Heart right ventricle (tissue), 16 donors: ENCODE measurements at regions not wholly inside any gene's neighbourhood (a gene's known extent, or its start where the extent isn't known, plus 50 kb on each side); places are given as distances from the start of the nearest gene placed in this dataset.
A peak's percentile ranks its signal among the peaks of the same experiment; 100 is the strongest.

Experiments used
- ATAC-seq, 8 donors: fragments of 200-7000 bp; cut with Tn5 transposase; one replicate each; pipeline ENCODE4 v1.9.1; 2020; ENCODE audit warnings: mild to moderate bottlenecking in 8 of 8, moderate library complexity in 8 of 8, moderate number of reproducible peaks in 1 of 8
- DNase-seq, 2 donors: peaks; one replicate each; pipeline ENCODE4 v3.0.0-alpha.2; 2020
- H3K27ac ChIP-seq, 10 donors: fragments of 200-600 bp; sonication (generic) in 2 of 10; one replicate each; pipeline versions ENCODE4 v1.5.0 to v1.8.0; 2020 to 2022; ENCODE audit warnings: mild to moderate bottlenecking in 3 of 10
- H3K27me3 ChIP-seq, 7 donors: fragments of 200-600 bp; one replicate each; pipeline ENCODE4 v1.8.0; 2021 to 2022; ENCODE audit warnings: mild to moderate bottlenecking in 2 of 7
- H3K36me3 ChIP-seq, 9 donors: fragments of 200-600 bp; sonication (generic) in 1 of 9; one replicate each; pipeline versions ENCODE4 v1.5.0 to v1.8.0; 2020 to 2022; ENCODE audit warnings: mild to moderate bottlenecking in 2 of 9
- H3K4me1 ChIP-seq, 9 donors: fragments of 200-600 bp; sonication (generic) in 1 of 9; one replicate each; pipeline versions ENCODE4 v1.5.0 to v1.8.0; 2020 to 2022; ENCODE audit warnings: mild to moderate bottlenecking in 4 of 9
- H3K4me3 ChIP-seq, 10 donors: fragments of 200-600 bp; sonication (generic) in 2 of 10; one replicate each; pipeline versions ENCODE4 v1.5.0 to v1.8.0; 2020 to 2022; ENCODE audit warnings: mild to moderate bottlenecking in 7 of 10, moderate library complexity in 2 of 10
- H3K9me3 ChIP-seq, 11 donors: fragments of 200-600 bp in 10 of 11; sonication (generic) in 2 of 11; one replicate each; pipeline versions ENCODE4 v1.5.0 to v1.8.0; 2013 to 2022; ENCODE audit warnings: mild to moderate bottlenecking in 2 of 11, control low read depth in 1 of 11, moderate library complexity in 1 of 11
- WGBS, 2 donors: extraction: QIAGEN DNeasy Blood & Tissue Kit; methylation state at CpG; one replicate each; pipeline ENCODE4 v1.1.7; 2013; ENCODE audit warnings: inconsistent platforms in 1 of 2; 5-methylcytosine and 5-hydroxymethylcytosine counted together
- intact Hi-C, 10 donors: fragments of 100-400 bp; cut with DNase I; formaldehyde crosslinking; loops; one replicate each; pipeline versions ENCODE4 v1.11.1 to v1.14.2; 2022
- TF ChIP-seq, protein P1 (sequence below), 9 donors: fragments of 200-600 bp; sonication (generic) in 2 of 9; IDR thresholded peaks; one replicate each; pipeline versions ENCODE4 v1.5.0 to v1.8.0; 2021 to 2022; ENCODE audit warnings: antibody characterized with exemption in 9 of 9, mild to moderate bottlenecking in 5 of 9, moderate library complexity in 1 of 9
- donor health status: Arrhythmogenic right ventricular cardiomyopathy.
- donor health status: ischemic (EF 13 %, LVEDD 7.1; RV severe dilation, severe dysfunction).
- donor health status: healthy with polysubstance abuse.
- donor health status: DM: no; HTN: yes; CAD: no.
- donor health status: DM: no; HTN: no; CAD: no.
- donor health status: ischemic (EF 25% LVEDD 6.9; RV normal size, moderate dysfunction).
- donor health status: ischemic (EF 25% LVEDD 5.7; RV mildly dilated, moderate dysfunction).
- donor health status: healthy.
- donor health status: DM: yes; HTN: yes; CAD: no.
- donor health status: Ischemic cardiomyopathy.
- donor health status: ischemic (EF 35%, LVEDD 5.7; RV mildly dilated, moderate dysfunction).
- donor health status: nonischemic (EF 11% LVEDD 7.7; RV severe dilation, severe dysfunction).
- donor health status: DM: yes; HTN: yes; CAD: no.
- donor health status: PGD.
- donor health status: ischemic (EF 29% LVEDD 5.4; RV normal size, mild dysfunction).
- donor health status: nonischemic (EF 23%, LVEDD 6.1; RV moderate dilation, normal function).

DNA sequence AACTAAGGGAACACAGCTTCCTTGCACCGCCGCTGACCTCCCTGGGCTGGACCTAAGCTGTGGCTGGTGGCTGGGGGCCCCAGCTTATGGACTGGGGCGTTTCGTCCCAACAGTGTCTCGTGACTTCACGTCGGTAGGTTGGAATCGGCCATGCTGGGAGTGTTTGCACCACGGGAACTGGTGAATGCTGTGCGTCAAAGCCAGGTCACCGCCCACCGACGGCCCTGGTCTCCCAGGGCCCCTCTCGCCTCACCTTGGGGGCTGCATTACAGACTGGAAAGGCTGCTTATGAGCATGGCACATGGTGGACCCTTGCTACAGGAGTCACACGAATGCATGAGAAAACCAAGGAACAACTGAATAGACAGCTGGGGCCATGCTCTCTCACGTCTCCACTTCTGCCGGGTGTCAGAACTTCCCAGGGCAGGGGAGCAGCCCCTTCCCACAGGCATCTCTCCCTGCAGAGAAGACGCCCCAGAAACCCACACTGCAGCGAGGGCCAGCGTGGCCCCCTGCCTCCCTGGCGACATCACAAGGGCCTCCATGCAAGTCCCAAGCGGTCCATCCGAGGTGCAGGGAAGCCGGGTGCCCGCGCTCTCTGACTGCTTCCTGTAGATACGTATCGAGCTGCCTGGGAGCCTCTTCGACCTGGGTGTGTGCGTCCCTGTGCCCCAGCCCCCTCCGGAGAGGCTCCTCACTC, 81.7 kb downstream of the SIK1 start:
- Histone ChIP-seq H3K4me1 (peaks cover 8 to 48% (median 23%) of the 10 kb centered on the region in 9 donors), H3K36me3 (no peaks in the 10 kb centered on the region), H3K9me3 (no peaks in the 10 kb centered on the region), H3K27me3 (no peaks in the 10 kb centered on the region), H3K4me3 (no peak overlapping the region), H3K27ac (peak overlapping the region in 1 of 10 donors; percentile 71)
- ATAC-seq: no peak
- TF ChIP-seq, protein P1, sequence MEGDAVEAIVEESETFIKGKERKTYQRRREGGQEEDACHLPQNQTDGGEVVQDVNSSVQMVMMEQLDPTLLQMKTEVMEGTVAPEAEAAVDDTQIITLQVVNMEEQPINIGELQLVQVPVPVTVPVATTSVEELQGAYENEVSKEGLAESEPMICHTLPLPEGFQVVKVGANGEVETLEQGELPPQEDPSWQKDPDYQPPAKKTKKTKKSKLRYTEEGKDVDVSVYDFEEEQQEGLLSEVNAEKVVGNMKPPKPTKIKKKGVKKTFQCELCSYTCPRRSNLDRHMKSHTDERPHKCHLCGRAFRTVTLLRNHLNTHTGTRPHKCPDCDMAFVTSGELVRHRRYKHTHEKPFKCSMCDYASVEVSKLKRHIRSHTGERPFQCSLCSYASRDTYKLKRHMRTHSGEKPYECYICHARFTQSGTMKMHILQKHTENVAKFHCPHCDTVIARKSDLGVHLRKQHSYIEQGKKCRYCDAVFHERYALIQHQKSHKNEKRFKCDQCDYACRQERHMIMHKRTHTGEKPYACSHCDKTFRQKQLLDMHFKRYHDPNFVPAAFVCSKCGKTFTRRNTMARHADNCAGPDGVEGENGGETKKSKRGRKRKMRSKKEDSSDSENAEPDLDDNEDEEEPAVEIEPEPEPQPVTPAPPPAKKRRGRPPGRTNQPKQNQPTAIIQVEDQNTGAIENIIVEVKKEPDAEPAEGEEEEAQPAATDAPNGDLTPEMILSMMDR (IDR thresholded peaks at IDR 0.05): no peak
- WGBS, 2 donors: 96 to 97% methylated on average over 31 of the region's 31 CpGs
- intact Hi-C loops: loop anchor here in 3 of 10 donors (5.0 to 10.0 kb wide), 4 partner anchors 48 to 310 kb away; partner anchors contain the start of genes HSF2BP (in 1 of the 3) and RRP1B (in 1 of the 3)
- no peak for DNase-seq

DNA sequence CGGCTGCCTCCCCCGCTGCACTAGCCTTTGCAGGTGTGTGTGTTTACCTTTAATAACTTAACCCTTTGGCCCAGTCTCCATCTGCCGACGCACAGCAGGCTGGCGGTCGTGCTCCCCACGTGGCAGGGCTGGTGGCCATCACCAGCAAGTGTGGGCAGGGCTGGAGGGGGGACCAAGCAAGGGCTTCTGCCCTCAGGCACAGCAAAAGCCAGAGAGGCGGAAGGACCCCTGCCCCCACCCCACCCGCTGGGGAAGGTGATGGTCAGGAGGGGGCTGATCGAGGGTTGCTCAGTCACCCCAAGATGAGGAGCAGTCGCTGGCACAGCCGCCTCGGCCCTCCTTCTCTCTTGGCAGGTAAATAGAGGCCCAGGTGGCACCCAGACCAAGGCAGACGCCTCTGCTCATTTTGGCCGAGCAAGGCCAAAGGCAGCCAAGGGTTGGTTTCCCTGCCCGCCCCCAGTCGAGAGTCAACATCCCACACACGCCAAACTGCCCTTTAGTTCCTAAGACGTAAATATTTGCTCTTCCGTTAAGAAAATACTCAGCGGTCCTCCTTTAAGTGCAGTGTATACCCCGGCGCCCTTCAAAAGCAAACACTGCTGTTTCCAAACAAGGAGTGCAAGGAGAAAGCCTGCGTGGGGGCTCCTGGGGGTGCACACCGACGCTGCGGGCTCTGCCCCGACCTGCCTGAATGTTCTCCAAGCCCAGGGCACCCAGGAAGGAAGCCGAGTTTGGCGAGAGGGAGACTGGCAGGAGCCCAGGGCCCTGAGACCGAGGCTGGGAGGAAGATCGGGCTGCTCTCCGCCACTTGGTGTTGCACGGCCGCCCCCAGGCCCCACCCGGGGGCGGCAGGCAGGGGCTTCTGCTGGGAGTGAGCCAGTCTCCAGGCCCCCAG, 82.7 kb downstream of the SIK1 start:
- Histone ChIP-seq H3K27ac (no peak overlapping the region), H3K4me3 (no peak overlapping the region), H3K9me3 (no peaks in the 10 kb centered on the region), H3K27me3 (no peaks in the 10 kb centered on the region), H3K36me3 (no peaks in the 10 kb centered on the region), H3K4me1 (peaks cover 5 to 52% (median 30%) of the 10 kb centered on the region in 9 donors)
- WGBS, 2 donors: 81 to 82% methylated on average over 37 of the region's 37 CpGs
- ATAC-seq (no peak), DNase-seq (no peak)
- TF ChIP-seq, protein P1 (IDR thresholded peaks at IDR 0.05): no peak
- intact Hi-C loops: loop anchor here in 3 of 10 donors (5.0 to 10.0 kb wide), 3 partner anchors 42 to 311 kb away; partner anchors contain the start of genes HSF2BP (in 1 of the 3) and RRP1B (in 1 of the 3)

DNA sequence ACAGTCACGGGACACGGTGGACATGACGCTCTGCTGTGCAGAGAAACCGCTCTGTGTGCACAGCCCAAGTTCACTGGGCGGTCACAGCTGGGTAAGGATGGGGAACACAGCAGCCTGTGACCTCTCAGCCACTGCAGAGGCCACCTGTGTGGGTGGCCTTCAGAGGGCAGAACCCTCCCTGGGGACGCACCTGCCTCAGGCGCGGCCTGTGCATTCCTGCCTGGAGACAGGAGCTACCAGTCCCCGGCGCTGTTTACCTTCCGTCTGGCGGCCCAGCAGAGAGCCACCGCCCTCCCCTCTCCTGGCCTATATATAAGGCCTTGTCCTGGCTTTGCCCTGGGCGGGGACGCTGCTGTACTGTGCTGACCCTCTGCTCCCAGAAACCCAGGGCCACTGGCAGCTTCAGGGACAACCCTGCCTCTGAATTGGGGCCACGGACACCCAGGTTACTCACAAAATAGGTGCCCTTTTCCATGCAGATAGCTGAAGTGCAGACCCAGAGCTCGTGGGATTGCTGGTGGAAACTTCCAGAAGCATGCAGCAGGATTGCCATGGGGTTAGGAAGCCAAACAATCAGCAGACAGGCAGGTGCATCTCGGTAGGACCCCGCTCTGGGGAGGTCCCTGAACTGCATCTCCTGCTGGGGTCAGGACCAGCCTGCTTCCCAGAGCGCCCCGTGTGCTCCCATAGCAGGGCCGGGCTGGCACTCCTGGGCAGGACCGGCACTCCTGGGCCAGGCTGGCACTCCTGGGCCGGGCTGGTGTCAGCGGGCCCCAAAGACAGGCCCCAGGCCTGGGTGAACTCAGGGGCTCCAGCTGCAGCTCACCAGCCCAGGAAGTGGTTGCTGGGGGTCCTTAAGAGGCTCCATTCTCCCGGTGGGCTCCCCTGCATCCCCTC, 83.6 kb downstream of the SIK1 start:
- intact Hi-C loops: loop anchor here in 3 of 10 donors (5.0 to 10.0 kb wide), 3 partner anchors 41 to 311 kb away; partner anchors contain the start of genes HSF2BP (in 1 of the 3) and RRP1B (in 1 of the 3)
- 92% methylated on average over 26 of the region's 26 CpGs for WGBS, 2 donors
- Histone ChIP-seq H3K36me3 (no peaks in the 10 kb centered on the region), H3K27me3 (no peaks in the 10 kb centered on the region), H3K4me3 (no peak overlapping the region), H3K9me3 (no peaks in the 10 kb centered on the region), H3K27ac (no peak overlapping the region), H3K4me1 (peaks cover 3 to 48% (median 24%) of the 10 kb centered on the region in 9 donors)
- DNase-seq: no peak
- TF ChIP-seq, protein P1 (IDR thresholded peaks at IDR 0.05): no peak
- no peak for ATAC-seq
